ENCODE measurements at regions not wholly inside any gene's neighbourhood (a gene's known extent, or its start where the extent isn't known, plus 50 kb on each side); places are given as distances from the start of the nearest gene placed in this dataset.

DNA sequence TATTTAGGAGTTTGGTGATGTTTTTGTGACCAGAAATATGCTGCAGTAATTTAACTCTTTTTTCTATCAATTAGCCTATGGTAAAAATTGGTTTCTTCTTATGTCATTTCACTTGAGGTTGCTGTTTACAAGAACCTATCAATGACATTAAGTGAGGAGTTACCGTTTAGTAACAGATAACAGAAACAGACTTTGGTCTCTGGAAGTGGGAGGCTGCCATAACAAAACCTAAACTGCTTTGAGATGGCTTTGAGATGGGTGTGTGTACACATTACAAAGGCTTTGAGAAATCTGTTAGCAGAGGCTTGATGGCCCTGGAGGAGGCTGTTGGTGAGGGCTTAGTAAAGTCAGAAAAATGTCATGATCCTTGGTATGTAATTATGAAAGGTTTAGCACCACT is 90.0 kb downstream of the TMEM114 start:
- no peaks in the 10 kb centered on the region for H3K9me3 ChIP-seq (ENCODE audit: control insufficient read depth in 1 of 2, insufficient read depth in 1 of 2, low read depth in 1 of 2, low read length in 2 of 2)
- BruUV-seq (replicated peaks), result no TSS peak
- RAD21 ChIA-PET (ENCODE audit: low non-redundant PET in 1 of 2, low total read pairs in 2 of 2, uncharacterized antibody in 2 of 2, unreplicated experiment in 2 of 2), result no interaction called here
- DNase-seq (ENCODE audit: low read depth, low spot score) (no peak), ATAC-seq (no peak)
- no peak overlapping the region for H3K4me2 ChIP-seq (ENCODE audit: low read length)
- no peak overlapping the region for H3K9ac ChIP-seq (ENCODE audit: low read length)
- H3K9me2 ChIP-seq (ENCODE audit: insufficient read depth), result no peaks in the 10 kb centered on the region
- H3K4me3 ChIP-seq (replicated peaks in 1 of 2; ENCODE audit: low read depth in 1 of 2, low read length in 2 of 2), result no peak overlapping the region
- no peak overlapping the region for H2AFZ ChIP-seq (ENCODE audit: low read depth, low read length, poor library complexity, severe bottlenecking)
- POLR2A ChIA-PET, result no interaction called here
- intact Hi-C loops (cut with micrococcal nuclease), result no loop called here
- H3K79me2 ChIP-seq (ENCODE audit: insufficient read depth, low read length), result no peaks in the 10 kb centered on the region
- TF ChIP-seq, protein P1, sequence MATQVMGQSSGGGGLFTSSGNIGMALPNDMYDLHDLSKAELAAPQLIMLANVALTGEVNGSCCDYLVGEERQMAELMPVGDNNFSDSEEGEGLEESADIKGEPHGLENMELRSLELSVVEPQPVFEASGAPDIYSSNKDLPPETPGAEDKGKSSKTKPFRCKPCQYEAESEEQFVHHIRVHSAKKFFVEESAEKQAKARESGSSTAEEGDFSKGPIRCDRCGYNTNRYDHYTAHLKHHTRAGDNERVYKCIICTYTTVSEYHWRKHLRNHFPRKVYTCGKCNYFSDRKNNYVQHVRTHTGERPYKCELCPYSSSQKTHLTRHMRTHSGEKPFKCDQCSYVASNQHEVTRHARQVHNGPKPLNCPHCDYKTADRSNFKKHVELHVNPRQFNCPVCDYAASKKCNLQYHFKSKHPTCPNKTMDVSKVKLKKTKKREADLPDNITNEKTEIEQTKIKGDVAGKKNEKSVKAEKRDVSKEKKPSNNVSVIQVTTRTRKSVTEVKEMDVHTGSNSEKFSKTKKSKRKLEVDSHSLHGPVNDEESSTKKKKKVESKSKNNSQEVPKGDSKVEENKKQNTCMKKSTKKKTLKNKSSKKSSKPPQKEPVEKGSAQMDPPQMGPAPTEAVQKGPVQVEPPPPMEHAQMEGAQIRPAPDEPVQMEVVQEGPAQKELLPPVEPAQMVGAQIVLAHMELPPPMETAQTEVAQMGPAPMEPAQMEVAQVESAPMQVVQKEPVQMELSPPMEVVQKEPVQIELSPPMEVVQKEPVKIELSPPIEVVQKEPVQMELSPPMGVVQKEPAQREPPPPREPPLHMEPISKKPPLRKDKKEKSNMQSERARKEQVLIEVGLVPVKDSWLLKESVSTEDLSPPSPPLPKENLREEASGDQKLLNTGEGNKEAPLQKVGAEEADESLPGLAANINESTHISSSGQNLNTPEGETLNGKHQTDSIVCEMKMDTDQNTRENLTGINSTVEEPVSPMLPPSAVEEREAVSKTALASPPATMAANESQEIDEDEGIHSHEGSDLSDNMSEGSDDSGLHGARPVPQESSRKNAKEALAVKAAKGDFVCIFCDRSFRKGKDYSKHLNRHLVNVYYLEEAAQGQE (IDR thresholded peaks at IDR 0.05; ENCODE audit: low read depth), result no peak
- TF ChIP-seq TCF7L2 (IDR thresholded peaks at IDR 0.05; ENCODE audit: borderline replicate concordance, extremely low read depth, insufficient read depth, insufficient read length) (no peak), FOSL1 (IDR thresholded peaks at IDR 0.05; ENCODE audit: low read depth) (no peak), EZH2 (IDR thresholded peaks at IDR 0.05) (no peak), EGR1 (IDR thresholded peaks at IDR 0.05; ENCODE audit: low read depth) (no peak)
- H3K27me3 ChIP-seq (ENCODE audit: insufficient read depth, low read length), result peaks cover 20% of the 10 kb centered on the region
- H3K36me3 ChIP-seq (ENCODE audit: control insufficient read depth in 1 of 2, insufficient read depth in 2 of 2, low read length in 2 of 2), result no peaks in the 10 kb centered on the region
- no peaks in the 10 kb centered on the region for H4K20me1 ChIP-seq (ENCODE audit: insufficient read depth)
- CTCF ChIA-PET, result no interaction called here
- H3K27ac ChIP-seq (ENCODE audit: low read depth, low read length), result no peak overlapping the region
- H3K4me1 ChIP-seq (ENCODE audit: control insufficient read depth in 1 of 2, insufficient read depth in 2 of 2, low read length in 2 of 2), result no peaks in the 10 kb centered on the region

DNA sequence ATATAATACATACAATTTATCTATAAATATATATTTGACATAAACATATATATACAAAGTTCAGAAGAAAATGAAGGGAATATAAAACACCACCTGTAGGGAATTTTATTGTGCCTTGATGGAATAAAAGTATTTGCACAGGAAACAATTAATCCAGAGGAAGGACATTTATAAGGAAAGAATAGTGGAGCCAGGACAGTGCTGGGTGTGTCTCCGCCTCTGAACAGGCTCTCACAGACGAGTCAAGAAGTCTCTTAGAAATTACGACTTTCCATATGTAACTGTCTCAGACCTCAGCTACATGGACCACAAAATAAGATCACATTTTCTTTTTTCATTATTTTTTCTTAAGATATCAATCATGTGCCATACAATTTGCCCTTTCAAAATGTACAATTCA is 93.9 kb downstream of the TMEM114 start:
- Histone ChIP-seq H3K4me2 (ENCODE audit: low read length) (no peak overlapping the region), H3K27me3 (ENCODE audit: insufficient read depth, low read length) (peaks cover 16% of the 10 kb centered on the region), H3K9me3 (ENCODE audit: control insufficient read depth in 1 of 2, insufficient read depth in 1 of 2, low read depth in 1 of 2, low read length in 2 of 2) (no peaks in the 10 kb centered on the region), H3K36me3 (ENCODE audit: control insufficient read depth in 1 of 2, insufficient read depth in 2 of 2, low read length in 2 of 2) (no peaks in the 10 kb centered on the region), H3K4me3 (replicated peaks in 1 of 2; ENCODE audit: low read depth in 1 of 2, low read length in 2 of 2) (no peak overlapping the region), H3K79me2 (ENCODE audit: insufficient read depth, low read length) (no peaks in the 10 kb centered on the region), H3K27ac (ENCODE audit: low read depth, low read length) (no peak overlapping the region), H3K9me2 (ENCODE audit: insufficient read depth) (no peaks in the 10 kb centered on the region), H3K4me1 (ENCODE audit: control insufficient read depth in 1 of 2, insufficient read depth in 2 of 2, low read length in 2 of 2) (no peaks in the 10 kb centered on the region), H3K9ac (ENCODE audit: low read length) (no peak overlapping the region), H4K20me1 (ENCODE audit: insufficient read depth) (no peaks in the 10 kb centered on the region), H2AFZ (ENCODE audit: low read depth, low read length, poor library complexity, severe bottlenecking) (no peak overlapping the region)
- RAD21 ChIA-PET (ENCODE audit: low non-redundant PET in 1 of 2, low total read pairs in 2 of 2, uncharacterized antibody in 2 of 2, unreplicated experiment in 2 of 2), result no interaction called here
- ATAC-seq (no peak), DNase-seq (ENCODE audit: low read depth, low spot score) (no peak)
- POLR2A ChIA-PET, result no interaction called here
- TF ChIP-seq, protein P2, sequence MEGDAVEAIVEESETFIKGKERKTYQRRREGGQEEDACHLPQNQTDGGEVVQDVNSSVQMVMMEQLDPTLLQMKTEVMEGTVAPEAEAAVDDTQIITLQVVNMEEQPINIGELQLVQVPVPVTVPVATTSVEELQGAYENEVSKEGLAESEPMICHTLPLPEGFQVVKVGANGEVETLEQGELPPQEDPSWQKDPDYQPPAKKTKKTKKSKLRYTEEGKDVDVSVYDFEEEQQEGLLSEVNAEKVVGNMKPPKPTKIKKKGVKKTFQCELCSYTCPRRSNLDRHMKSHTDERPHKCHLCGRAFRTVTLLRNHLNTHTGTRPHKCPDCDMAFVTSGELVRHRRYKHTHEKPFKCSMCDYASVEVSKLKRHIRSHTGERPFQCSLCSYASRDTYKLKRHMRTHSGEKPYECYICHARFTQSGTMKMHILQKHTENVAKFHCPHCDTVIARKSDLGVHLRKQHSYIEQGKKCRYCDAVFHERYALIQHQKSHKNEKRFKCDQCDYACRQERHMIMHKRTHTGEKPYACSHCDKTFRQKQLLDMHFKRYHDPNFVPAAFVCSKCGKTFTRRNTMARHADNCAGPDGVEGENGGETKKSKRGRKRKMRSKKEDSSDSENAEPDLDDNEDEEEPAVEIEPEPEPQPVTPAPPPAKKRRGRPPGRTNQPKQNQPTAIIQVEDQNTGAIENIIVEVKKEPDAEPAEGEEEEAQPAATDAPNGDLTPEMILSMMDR (IDR thresholded peaks at IDR 0.05 in 2 of 3, conservative IDR thresholded peaks at IDR 0.05 in 1 of 3; ENCODE audit: borderline replicate concordance in 1 of 3, insufficient read depth in 1 of 3, low read depth in 2 of 3, low read length in 2 of 3), result no peak
- no peak for TF ChIP-seq SP1 (IDR thresholded peaks at IDR 0.05; ENCODE audit: low read depth)
- no peak for TF ChIP-seq CEBPB (IDR thresholded peaks at IDR 0.05; ENCODE audit: low read depth)
- no peak for TF ChIP-seq YY1 (IDR thresholded peaks at IDR 0.05; ENCODE audit: extremely low read depth, insufficient replicate concordance, low read depth, low read length)
- CTCF ChIA-PET, result no interaction called here
- intact Hi-C loops (cut with micrococcal nuclease), result no loop called here
- BruUV-seq (replicated peaks), result no TSS peak

All from HCT116 (cell line).